Uterus (tissue), 3 donors: ENCODE measurements at regions not wholly inside any gene's neighbourhood (a gene's known extent, or its start where the extent isn't known, plus 50 kb on each side); places are given as distances from the start of the nearest gene placed in this dataset.

Source experiments
- DNase-seq, 2 donors: peaks; one replicate each; pipeline ENCODE4 v3.0.0-alpha.2; 2019 to 2020
- H3K27ac ChIP-seq, 2 donors: fragments of 200-600 bp; sonication (generic); 1 replicate in 1 of 2; 2 replicates in 1 of 2; pipeline ENCODE4 v1.5.1; 2016 to 2018
- H3K27me3 ChIP-seq, 2 donors: fragments of 200-600 bp; sonication (generic); one replicate each; pipeline ENCODE4 v1.5.1; 2018 to 2019; ENCODE audit warnings: control low read depth in 1 of 2
- H3K36me3 ChIP-seq, 2 donors: fragments of 200-600 bp; sonication (generic); one replicate each; pipeline ENCODE4 v1.5.1; 2019; ENCODE audit warnings: control low read depth in 1 of 2
- H3K4me1 ChIP-seq, 2 donors: fragments of 200-600 bp; sonication (generic); one replicate each; pipeline ENCODE4 v1.5.1; 2018 to 2019; ENCODE audit warnings: control low read depth in 1 of 2
- H3K4me3 ChIP-seq, 2 donors: fragments of 200-600 bp; sonication (generic); 1 replicate in 1 of 2; 2 replicates in 1 of 2; pipeline ENCODE4 v1.5.1; 2018 to 2019; ENCODE audit warnings: mild to moderate bottlenecking in 1 of 2
- H3K9me3 ChIP-seq, 2 donors: fragments of 200-600 bp; sonication (generic); one replicate each; pipeline ENCODE4 v1.5.1; 2019; ENCODE audit warnings: control low read depth in 1 of 2
- CTCF ChIP-seq, 4 experiments: fragments of 200-600 bp in 2 of 4; fragments of 450-650 bp in 2 of 4; sonication (generic) in 2 of 4; IDR thresholded peaks; one replicate each; pipeline ENCODE4 v1.5.1; 2016 to 2019; ENCODE audit warnings: antibody characterized with exemption in 4 of 4, mild to moderate bottlenecking in 2 of 4, moderate library complexity in 1 of 4
- POLR2A ChIP-seq, 2 donors: fragments of 450-650 bp; IDR thresholded peaks; one replicate each; pipeline ENCODE4 v1.6.1; 2016; ENCODE audit warnings: antibody characterized with exemption in 2 of 2, mild to moderate bottlenecking in 1 of 2, moderate library complexity in 1 of 2
- intact Hi-C: fragments of 100-400 bp; cut with DNase I; formaldehyde crosslinking; loops from one replicate; pipeline ENCODE4 v1.15.1; 2023; ENCODE audit warnings: low total_unique reads
- donor health status: DM: yes; HTN: yes; CAD: no.

GRCh38 chr3:16790432-16791400 is 94.0 kb upstream of the PLCL2 start:
- DNase-seq, result no peak
- no peaks in the 10 kb centered on the region for H3K36me3 ChIP-seq
- TF ChIP-seq POLR2A (IDR thresholded peaks at IDR 0.05) (no peak), CTCF (IDR thresholded peaks at IDR 0.05) (no peak)

GRCh38 chr3:16793321-16793720 is 91.4 kb upstream of the PLCL2 start:
- no peaks in the 10 kb centered on the region for H3K9me3 ChIP-seq
- intact Hi-C loops, result no loop called here
- no peak for DNase-seq
- no peak overlapping the region for H3K27ac ChIP-seq
- H3K4me3 ChIP-seq, result no peak overlapping the region
- TF ChIP-seq POLR2A (IDR thresholded peaks at IDR 0.05), result no peak
- no peak for TF ChIP-seq CTCF (IDR thresholded peaks at IDR 0.05)
- no peaks in the 10 kb centered on the region for H3K36me3 ChIP-seq
- no peaks in the 10 kb centered on the region for H3K27me3 ChIP-seq
- H3K4me1 ChIP-seq, result no peaks in the 10 kb centered on the region

More at GRCh38 chr3:16790432-16791400, 94.0 kb upstream of the PLCL2 start:
- Histone ChIP-seq H3K4me3 (no peak overlapping the region), H3K4me1 (no peaks in the 10 kb centered on the region), H3K27ac (no peak overlapping the region), H3K27me3 (no peaks in the 10 kb centered on the region), H3K9me3 (no peaks in the 10 kb centered on the region)
- intact Hi-C loops, result no loop called here

- Histone ChIP-seq H3K4me3 (no peak overlapping the region), H3K27me3 (no peaks in the 10 kb centered on the region), H3K27ac (no peak overlapping the region), H3K9me3 (no peaks in the 10 kb centered on the region), H3K36me3 (no peaks in the 10 kb centered on the region), H3K4me1 (no peaks in the 10 kb centered on the region)
- TF ChIP-seq CTCF (IDR thresholded peaks at IDR 0.05) (no peak), POLR2A (IDR thresholded peaks at IDR 0.05) (no peak)
- no peak for DNase-seq
- intact Hi-C loops, result no loop called here
Measured at GRCh38 chr3:16794257-16794656, 90.5 kb upstream of the PLCL2 start.

GRCh38 chr3:16795581-16795980 is 89.2 kb upstream of the PLCL2 start:
- Histone ChIP-seq H3K4me3 (no peak overlapping the region), H3K27me3 (no peaks in the 10 kb centered on the region), H3K9me3 (no peaks in the 10 kb centered on the region), H3K4me1 (no peaks in the 10 kb centered on the region), H3K27ac (no peak overlapping the region), H3K36me3 (no peaks in the 10 kb centered on the region)
- TF ChIP-seq CTCF (IDR thresholded peaks at IDR 0.05) (no peak), POLR2A (IDR thresholded peaks at IDR 0.05) (no peak)
- no peak for DNase-seq
- intact Hi-C loops, result no loop called here

GRCh38 chr3:16797831-16798230 is 86.9 kb upstream of the PLCL2 start:
- H3K36me3 ChIP-seq, result no peaks in the 10 kb centered on the region
- intact Hi-C loops, result no loop called here
- no peaks in the 10 kb centered on the region for H3K4me1 ChIP-seq
- H3K4me3 ChIP-seq, result no peak overlapping the region
- H3K27ac ChIP-seq, result no peak overlapping the region
- no peak for TF ChIP-seq POLR2A (IDR thresholded peaks at IDR 0.05)
- no peak for DNase-seq
- H3K9me3 ChIP-seq, result no peaks in the 10 kb centered on the region
- no peaks in the 10 kb centered on the region for H3K27me3 ChIP-seq
